Nephron (organoid): ENCODE measurements at regions not wholly inside any gene's neighbourhood (a gene's known extent, or its start where the extent isn't known, plus 50 kb on each side); places are given as distances from the start of the nearest gene placed in this dataset.

ENCODE experiments used
- H3K27ac Mint-ChIP-seq, 3 experiments: 2 replicates each; pipeline ENCODE4 v1.8.0; 2020; ENCODE audit warnings: mixed read lengths in 3 of 3, mild to moderate bottlenecking in 2 of 3, moderate library complexity in 1 of 3
- H3K27me3 Mint-ChIP-seq: 2 replicates; pipeline ENCODE4 v1.8.0; 2021; ENCODE audit warnings: low read depth, mild to moderate bottlenecking, moderate library complexity, mixed read lengths
- H3K36me3 Mint-ChIP-seq: 2 replicates; pipeline ENCODE4 v1.8.0; 2020; ENCODE audit warnings: low read depth, mixed read lengths
- H3K4me1 Mint-ChIP-seq: 2 replicates; pipeline ENCODE4 v1.8.0; 2020; ENCODE audit warnings: mixed read lengths
- H3K4me3 Mint-ChIP-seq, 3 experiments: 2 replicates each; pipeline ENCODE4 v1.8.0; 2020; ENCODE audit warnings: mild to moderate bottlenecking in 3 of 3, mixed read lengths in 3 of 3, moderate library complexity in 2 of 3
- H3K9me3 Mint-ChIP-seq: 2 replicates; pipeline ENCODE4 v1.8.0; 2020; ENCODE audit warnings: mixed read lengths
- TF ChIP-seq, protein P1 (sequence below), 3 experiments: fragments of 200-600 bp; sonication (generic); IDR thresholded peaks; one replicate each; pipeline ENCODE4 v1.5.0; 2021; ENCODE audit warnings: antibody characterized with exemption in 3 of 3; ENCODE audit not compliant: unreplicated experiment in 3 of 3

DNA sequence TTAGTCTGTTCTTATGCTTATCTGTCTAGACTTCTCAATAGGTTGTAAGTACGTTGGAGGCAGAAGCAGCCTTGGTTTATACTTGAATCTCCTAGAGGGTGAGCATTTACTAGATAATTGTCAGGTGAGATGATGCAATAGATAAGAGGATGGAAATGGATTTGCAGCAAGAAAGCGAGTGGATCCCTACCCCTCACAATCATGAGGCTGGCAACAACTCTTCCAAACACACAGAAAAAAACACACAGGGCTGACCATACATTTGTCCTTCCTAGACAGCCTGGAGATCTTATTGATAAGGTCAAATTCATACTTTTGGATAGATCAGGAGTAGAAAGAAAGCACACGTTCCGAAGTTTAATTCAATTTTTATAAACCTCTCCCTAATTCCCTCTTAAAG lies 481.4 kb upstream of the CAMK1G start:
- Mint-ChIP-seq H3K27me3 (peaks cover 10% of the 10 kb centered on the region), H3K9me3 (peaks cover under 1% of the 10 kb centered on the region), H3K4me1 (peaks cover 49% of the 10 kb centered on the region), H3K4me3 (no peak overlapping the region), H3K36me3 (no peaks in the 10 kb centered on the region), H3K27ac (no peak overlapping the region)
- TF ChIP-seq, protein P1, sequence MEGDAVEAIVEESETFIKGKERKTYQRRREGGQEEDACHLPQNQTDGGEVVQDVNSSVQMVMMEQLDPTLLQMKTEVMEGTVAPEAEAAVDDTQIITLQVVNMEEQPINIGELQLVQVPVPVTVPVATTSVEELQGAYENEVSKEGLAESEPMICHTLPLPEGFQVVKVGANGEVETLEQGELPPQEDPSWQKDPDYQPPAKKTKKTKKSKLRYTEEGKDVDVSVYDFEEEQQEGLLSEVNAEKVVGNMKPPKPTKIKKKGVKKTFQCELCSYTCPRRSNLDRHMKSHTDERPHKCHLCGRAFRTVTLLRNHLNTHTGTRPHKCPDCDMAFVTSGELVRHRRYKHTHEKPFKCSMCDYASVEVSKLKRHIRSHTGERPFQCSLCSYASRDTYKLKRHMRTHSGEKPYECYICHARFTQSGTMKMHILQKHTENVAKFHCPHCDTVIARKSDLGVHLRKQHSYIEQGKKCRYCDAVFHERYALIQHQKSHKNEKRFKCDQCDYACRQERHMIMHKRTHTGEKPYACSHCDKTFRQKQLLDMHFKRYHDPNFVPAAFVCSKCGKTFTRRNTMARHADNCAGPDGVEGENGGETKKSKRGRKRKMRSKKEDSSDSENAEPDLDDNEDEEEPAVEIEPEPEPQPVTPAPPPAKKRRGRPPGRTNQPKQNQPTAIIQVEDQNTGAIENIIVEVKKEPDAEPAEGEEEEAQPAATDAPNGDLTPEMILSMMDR (IDR thresholded peaks at IDR 0.05; ENCODE audit: unreplicated experiment in 3 of 3) = no peak

DNA sequence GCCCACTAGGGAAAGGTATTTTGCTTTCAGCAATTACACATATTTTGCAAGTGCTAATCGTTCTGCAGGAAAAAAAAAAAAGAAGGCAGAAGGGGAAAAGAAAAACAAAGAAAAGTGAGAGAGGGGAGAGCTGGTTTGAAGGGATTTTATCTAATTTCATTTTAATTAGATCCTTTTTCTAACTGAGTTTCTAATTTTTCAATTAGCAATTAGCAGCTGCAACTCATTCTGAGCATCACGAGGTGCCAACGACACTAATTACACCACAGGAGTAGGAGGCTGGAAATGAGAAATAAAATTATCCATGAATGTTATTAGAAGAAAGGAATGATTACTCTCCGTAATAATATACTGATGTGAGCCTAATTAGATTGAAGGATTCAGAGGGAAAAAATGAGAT lies 481.0 kb upstream of the CAMK1G start:
- no peak overlapping the region for H3K27ac Mint-ChIP-seq
- TF ChIP-seq, protein P1 (IDR thresholded peaks at IDR 0.05; ENCODE audit: unreplicated experiment in 3 of 3) = no peak

DNA sequence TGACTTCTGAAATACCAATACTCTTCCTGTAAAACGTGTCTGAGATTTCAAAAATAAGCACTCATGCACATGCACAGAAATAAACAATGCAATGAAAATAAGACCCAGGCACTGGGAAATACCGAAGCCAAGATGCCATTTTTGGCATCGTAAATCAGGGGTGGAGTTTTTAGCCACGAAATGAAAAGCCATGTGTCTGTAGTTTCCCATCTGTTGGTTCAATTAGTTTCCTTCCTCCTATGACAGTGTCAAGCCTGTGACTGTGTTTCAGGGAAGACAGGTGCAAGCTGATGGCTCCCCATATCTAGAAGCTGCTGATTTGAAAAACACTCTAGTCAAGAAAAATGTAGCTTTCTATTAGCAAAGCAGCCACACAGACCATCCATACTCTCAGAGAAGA lies 480.4 kb upstream of the CAMK1G start:
- TF ChIP-seq, protein P1 (IDR thresholded peaks at IDR 0.05; ENCODE audit: unreplicated experiment in 3 of 3) = no peak
- no peak overlapping the region for H3K4me3 Mint-ChIP-seq
- no peaks in the 10 kb centered on the region for H3K36me3 Mint-ChIP-seq
- H3K27me3 Mint-ChIP-seq = peaks cover 10% of the 10 kb centered on the region
- peaks cover 4% of the 10 kb centered on the region for H3K9me3 Mint-ChIP-seq
- peaks cover 55% of the 10 kb centered on the region for H3K4me1 Mint-ChIP-seq
- no peak overlapping the region for H3K27ac Mint-ChIP-seq

More for the DNA sequence above, 481.0 kb upstream of the CAMK1G start:
- H3K9me3 Mint-ChIP-seq = peaks cover 4% of the 10 kb centered on the region
- H3K4me3 Mint-ChIP-seq = no peak overlapping the region
- H3K4me1 Mint-ChIP-seq = peaks cover 53% of the 10 kb centered on the region
- H3K27me3 Mint-ChIP-seq = peaks cover 10% of the 10 kb centered on the region
- no peaks in the 10 kb centered on the region for H3K36me3 Mint-ChIP-seq

DNA sequence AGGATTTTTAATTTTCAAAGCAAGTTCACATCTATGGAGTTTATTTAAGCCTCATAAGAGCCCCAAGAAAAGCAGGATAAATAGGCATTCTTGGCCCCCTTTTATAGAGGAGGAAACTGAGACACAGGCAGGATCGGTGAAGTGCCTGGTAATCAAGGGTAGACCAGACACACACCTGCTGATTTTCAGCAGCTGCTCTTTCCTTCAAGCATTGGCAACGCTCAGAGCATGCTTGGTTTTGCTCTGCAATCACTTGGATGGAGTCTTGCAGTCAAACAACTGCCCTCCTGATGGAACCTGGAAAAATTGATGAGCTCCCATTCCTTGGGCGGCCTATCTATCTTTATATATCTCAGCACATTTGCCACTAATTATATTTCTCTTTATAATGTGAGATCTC lies 478.9 kb upstream of the CAMK1G start:
- no peaks in the 10 kb centered on the region for H3K36me3 Mint-ChIP-seq
- H3K4me1 Mint-ChIP-seq = peaks cover 55% of the 10 kb centered on the region
- no peak overlapping the region for H3K4me3 Mint-ChIP-seq
- H3K27me3 Mint-ChIP-seq = peaks cover 4% of the 10 kb centered on the region
- H3K9me3 Mint-ChIP-seq = peaks cover 4% of the 10 kb centered on the region
- H3K27ac Mint-ChIP-seq = no peak overlapping the region
- TF ChIP-seq, protein P1 (IDR thresholded peaks at IDR 0.05; ENCODE audit: unreplicated experiment in 3 of 3) = no peak

DNA sequence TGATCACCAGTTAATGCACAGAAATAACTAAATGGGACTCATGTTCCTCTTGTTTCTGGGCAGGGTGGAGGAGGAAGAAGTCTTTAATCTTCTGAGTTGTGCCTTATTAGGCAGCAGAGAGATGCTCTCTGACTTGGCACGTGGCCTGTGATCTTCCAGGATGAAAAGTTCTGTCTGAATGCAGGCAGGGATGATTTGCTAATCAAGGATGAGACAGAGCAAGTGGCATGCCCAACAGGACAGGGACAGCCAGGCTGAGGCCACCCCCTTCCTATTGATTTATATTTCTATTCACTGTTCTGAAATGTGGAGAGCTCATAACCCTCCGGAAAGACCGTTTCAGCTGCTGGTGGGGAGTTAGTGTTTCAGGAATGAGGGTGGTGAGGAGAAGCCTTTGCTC lies 477.8 kb upstream of the CAMK1G start:
- Mint-ChIP-seq H3K36me3 (no peaks in the 10 kb centered on the region), H3K27me3 (peaks cover 4% of the 10 kb centered on the region), H3K4me1 (peaks cover 55% of the 10 kb centered on the region), H3K9me3 (peaks cover 4% of the 10 kb centered on the region), H3K27ac (peak overlapping the region; percentile 67 to 88 (median 73)), H3K4me3 (no peak overlapping the region)
- TF ChIP-seq, protein P1 (IDR thresholded peaks at IDR 0.05; ENCODE audit: unreplicated experiment in 3 of 3) = no peak

DNA sequence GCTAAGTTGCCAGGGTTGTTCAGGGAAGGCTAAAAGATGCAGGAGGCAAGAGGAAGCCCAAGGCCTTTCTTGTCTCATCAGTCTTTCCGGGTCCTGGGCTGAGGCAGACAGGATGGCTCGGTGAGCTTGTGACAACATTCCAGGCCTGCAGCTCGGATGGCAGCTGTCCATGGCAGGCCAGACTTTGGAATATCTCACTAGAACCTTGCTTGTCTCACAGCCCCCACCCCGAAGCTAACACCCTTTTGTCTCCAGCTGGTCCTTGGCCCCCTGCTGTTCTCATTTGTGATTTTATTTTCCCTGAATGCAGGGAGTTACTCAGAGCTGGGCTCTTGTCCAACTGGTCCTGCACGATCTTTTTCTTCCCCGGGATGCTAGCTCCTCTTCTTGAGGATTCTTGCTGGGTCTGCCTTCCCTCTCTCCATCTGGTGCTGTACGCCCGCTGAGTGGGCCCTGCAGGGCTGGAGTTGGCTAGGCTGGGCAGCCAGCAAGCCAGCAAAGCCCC lies 477.2 kb upstream of the CAMK1G start:
- TF ChIP-seq, protein P1 (IDR thresholded peaks at IDR 0.05; ENCODE audit: unreplicated experiment in 3 of 3) = peak; percentile 10 to 17 (median 13)
- Mint-ChIP-seq H3K27ac (peak overlapping the region; percentile 67 to 88 (median 73)), H3K36me3 (no peaks in the 10 kb centered on the region), H3K9me3 (peaks cover 4% of the 10 kb centered on the region), H3K4me3 (peak overlapping the region in 2 of 3 experiments; percentile 3 to 6), H3K27me3 (peaks cover 4% of the 10 kb centered on the region), H3K4me1 (peaks cover 55% of the 10 kb centered on the region)
